Sciatic nerve (tissue), 2 donors: ENCODE measurements at regions not wholly inside any gene's neighbourhood (a gene's known extent, or its start where the extent isn't known, plus 50 kb on each side); places are given as distances from the start of the nearest gene placed in this dataset.

Source experiments
- ATAC-seq: fragments of 200-7000 bp; cut with Tn5 transposase; one replicate; pipeline ENCODE4 v1.9.1; 2020; ENCODE audit warnings: mild to moderate bottlenecking, moderate library complexity
- DNase-seq: peaks from one replicate; pipeline ENCODE4 v3.0.0-alpha.2; 2020; ENCODE audit warnings: low spot score
- intact Hi-C: fragments of 100-400 bp; cut with DNase I; formaldehyde crosslinking; loops from one replicate; pipeline ENCODE4 v1.14.2; 2022
- donor health status: DM: no; HTN: no; CAD: no.
- donor health status: DM: no; HTN: no; CAD: no.

DNA sequence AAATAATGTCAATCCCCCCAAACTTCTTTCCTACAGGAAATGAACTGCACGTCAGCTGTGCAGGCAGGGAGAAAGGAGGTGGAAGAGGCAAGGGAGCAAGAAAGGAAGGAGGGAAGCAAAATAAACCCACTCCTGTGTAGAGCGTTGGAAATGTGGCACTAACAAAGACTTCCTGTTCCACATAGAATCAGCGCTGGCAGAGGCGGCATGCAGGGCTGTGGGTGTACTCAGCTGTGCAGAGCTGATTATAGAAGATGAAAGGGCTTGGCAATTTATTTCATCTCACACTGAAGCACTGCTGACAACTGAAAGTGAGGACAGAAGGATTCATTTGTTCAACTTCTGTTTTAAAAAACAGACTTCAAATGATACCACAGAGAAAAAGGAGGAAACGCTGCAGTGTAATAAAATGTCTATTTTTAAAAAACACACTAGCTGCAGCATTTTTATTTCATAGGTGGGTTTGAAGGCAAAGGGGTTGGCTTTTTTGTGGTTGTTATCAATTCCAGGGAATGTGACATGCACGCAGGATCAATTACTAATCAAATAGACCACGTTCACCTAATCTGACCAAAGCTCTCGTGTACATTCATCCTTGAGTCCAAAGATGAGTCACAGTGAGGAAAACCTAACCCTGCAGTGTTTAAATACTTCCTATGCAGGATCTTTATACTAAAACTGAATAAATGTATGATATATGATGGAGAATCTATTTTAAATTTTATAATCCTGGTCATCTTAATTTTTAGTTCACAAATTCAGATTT, 583.5 kb downstream of the ZNF608 start:
- peak; percentile 75 for ATAC-seq
- DNase-seq: peak; percentile 56
- intact Hi-C loops: no loop called here

DNA sequence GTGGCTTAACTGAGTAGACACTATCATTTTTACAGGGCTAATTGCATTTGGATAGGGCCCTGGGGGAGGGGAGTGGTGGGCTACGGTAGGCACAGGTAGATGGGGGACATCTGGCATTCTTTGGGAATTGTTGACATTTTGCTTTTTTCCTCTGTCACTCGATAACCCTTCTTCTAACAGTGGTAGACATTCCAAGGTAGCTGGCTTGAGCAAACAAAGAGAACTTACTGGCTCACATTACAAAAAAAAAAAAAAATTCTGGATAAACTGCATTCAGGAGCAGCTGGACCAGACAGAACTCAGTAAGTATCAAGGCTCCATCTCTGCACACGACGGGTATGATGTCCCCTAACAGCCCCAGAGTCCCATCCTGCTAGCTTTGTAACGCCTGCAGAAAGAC, 585.2 kb downstream of the ZNF608 start:
- ATAC-seq (no peak), DNase-seq (no peak)
- intact Hi-C loops: no loop called here

DNA sequence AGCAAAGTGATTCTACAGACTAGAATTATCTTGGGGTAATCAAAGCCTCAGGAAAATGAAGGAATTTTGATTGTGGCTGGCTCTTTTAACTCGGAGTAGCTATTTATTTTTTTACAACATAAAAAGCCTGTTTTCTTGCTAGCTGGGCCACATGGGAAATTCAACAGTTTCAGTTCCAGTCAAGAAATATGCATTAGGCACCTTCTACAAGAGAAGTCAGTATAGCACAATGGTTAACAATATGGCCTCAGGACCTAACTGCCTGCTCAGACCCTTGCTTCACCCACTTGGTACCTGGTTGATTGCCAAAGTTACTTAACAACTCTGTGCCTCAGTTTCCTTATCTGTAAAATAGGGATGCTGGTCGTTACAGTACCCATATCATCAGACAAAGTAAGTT, 586.2 kb downstream of the ZNF608 start:
- ATAC-seq (no peak), DNase-seq (no peak)
- intact Hi-C loops: no loop called here

DNA sequence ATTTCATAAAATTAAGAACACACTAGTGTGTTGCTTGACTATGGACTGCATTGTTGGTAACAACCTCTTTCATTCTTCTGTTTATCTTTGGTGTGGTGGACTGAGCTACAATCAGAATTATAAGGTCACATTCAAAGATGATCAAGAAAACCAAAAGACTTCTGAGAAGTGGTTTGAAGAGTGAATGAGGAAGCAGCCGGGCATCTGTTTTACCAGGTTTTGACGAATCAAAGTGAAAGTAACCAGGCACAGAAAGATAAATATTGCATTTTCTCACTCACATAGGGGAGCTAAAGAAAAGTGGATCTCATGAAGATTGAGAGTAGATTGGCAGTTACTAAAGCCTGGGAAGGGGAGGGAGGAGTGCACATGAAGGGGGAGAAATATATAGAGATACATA, 589.1 kb downstream of the ZNF608 start:
- DNase-seq (no peak), ATAC-seq (no peak)
- intact Hi-C loops: no loop called here

DNA sequence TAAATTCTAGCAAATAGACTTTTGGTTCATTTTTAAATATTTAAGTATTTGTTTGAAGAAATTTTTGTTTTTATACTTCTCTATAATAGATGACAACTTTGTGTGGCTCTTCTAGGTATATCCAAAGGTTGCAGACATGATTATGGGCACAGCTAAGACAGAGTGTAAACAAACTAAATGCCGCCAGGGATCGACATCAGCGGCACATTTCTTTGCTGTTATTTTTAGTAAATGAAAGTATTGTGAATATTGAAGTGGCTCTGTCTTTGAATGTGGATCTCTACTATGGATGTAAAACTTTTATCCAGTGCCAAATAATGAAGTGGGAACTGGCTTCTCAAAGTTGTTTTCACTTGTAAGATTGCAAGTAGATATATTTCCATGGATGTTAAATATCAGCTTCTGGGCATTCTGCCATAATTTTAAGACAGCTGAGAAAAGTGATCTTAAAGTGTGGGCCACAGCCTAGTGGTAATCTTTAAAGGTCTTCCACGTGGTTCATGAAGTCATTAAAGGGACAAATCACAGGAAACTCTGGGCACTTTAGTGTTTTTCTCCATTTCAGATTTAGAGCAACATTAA, 589.9 kb downstream of the ZNF608 start:
- DNase-seq (no peak), ATAC-seq (no peak)
- intact Hi-C loops: no loop called here

DNA sequence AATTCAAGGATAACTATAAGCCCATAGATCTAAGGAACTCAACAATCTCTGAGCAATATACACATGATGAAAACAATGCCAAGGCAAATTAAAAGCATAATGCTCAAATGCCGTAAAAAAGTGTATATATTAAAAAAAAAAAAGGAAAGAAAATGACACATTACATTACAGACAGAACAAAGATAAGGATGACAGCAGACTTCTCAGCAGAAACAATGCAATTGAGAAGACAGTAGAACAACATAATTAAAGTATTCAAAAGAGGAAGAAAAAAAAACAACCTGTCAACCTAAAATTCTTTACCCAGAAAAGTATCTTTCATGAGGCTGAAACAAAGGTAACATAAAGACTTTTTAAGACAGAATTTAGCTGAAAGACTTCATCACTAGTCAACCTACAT, 591.7 kb downstream of the ZNF608 start:
- no peak for DNase-seq
- intact Hi-C loops: no loop called here
- ATAC-seq: no peak

DNA sequence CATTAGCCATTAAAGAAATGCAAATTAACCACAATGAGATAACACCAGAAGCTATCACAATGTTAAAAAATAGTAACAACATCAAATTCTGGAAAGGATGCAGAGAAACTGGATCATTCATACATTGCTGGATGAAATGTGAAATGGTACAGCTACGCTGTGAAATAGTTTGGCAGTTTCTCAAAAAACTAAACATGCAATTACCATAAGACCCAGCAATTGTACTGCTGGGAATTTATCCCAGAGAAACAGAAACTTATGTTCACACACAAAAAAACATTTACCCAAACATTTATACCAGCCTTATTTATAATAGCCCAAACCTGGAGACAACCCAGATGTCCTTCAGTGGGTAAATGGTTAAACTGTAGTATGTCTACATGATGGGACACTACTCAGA, 592.9 kb downstream of the ZNF608 start:
- no peak for DNase-seq
- intact Hi-C loops: no loop called here
- no peak for ATAC-seq

DNA sequence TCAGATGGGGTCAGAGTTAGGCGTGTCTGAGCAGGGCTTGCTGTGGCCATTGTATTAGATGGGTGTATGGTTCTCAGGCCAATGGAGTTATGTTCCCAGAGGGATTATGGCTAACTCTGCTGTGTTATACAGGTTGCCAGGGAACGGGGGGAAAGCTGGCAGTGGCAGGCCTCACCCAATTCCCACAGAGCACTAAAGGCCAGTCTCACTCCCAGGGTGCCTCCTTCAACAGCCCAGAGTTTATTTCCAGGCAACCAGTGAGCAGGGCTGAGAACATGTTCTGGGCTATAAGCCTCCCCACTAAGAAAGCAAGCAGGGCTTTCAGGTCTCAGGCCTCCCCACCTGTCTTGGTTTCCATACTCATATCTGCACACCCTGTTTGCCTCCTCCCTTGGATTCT, 597.9 kb downstream of the ZNF608 start:
- intact Hi-C loops: no loop called here
- ATAC-seq (no peak), DNase-seq (no peak)

DNA sequence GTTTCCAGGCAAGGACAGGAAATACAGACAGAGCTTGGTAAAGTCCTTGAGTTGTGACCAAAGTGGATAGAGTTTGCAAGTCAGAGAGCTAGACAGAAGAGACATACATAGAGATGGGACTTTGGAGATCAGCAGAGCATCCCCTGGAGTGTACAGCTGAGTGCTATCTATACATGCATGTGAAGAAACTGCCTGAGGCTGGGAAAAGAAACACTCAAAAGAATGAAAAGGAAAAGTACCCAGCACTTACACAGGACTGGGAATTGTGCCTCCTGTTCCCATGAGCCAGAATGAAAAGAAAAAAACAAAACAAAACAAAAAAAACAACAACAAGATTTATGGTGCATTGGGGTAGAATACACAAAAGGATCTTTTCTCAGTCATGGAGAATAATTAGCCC, 606.4 kb downstream of the ZNF608 start:
- intact Hi-C loops: no loop called here
- ATAC-seq (no peak), DNase-seq (no peak)

DNA sequence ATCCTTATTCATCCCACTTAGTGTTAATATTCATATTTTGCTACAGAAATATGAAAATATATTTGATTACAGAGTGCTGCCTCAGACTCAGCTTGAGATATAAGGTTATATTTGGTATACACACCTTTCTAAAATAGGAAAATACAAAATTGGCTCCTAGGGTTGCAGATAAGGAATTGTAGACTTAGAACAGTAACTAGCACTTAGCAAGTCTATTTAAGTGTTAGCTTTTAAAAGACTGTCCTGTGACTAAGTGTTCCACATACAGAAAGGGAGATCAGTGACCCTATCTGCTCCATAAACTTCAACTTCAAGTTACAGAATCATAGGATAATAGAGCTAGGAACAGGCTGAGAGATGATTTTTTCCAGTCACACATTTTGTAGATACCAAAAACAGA, 607.0 kb downstream of the ZNF608 start:
- intact Hi-C loops: no loop called here
- DNase-seq (no peak), ATAC-seq (no peak)

DNA sequence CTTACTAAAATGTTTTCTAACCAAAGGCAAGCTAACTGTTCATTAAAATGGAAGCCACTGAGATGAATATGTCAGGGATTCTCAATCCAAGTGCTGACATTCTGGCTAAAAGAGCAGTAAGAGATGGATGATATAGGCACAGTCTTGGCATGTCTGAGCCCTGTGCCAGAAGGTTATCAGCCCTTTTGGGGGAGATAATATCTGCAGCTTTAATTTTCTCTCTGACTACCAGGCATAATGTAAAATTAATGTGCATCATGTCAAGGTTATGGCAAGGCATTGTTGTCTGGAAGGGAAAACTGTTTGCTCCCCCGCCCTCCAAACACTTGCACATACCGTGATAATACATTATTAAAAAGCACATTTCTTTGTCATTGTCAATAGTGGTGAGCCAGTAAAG, 609.8 kb downstream of the ZNF608 start:
- intact Hi-C loops: no loop called here
- DNase-seq: no peak
- no peak for ATAC-seq

DNA sequence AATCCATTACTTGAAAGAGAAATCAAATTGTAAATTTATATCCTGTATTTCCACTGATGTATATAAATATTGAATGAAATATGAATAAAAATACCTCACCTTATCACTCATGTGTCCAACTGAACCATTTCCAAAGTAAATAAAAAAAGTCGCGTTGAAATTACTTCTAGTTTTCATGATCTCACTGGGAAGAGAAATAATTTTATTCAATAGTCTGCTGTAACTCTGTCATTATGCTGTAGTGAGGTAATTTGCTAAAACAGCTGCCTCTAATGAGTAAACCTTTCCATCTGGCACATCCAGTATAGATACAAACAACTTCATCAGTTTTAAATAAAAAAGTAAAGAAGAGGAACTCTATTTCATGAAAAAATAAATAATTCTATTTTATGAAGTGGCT, 611.5 kb downstream of the ZNF608 start:
- ATAC-seq (no peak), DNase-seq (no peak)
- intact Hi-C loops: no loop called here

DNA sequence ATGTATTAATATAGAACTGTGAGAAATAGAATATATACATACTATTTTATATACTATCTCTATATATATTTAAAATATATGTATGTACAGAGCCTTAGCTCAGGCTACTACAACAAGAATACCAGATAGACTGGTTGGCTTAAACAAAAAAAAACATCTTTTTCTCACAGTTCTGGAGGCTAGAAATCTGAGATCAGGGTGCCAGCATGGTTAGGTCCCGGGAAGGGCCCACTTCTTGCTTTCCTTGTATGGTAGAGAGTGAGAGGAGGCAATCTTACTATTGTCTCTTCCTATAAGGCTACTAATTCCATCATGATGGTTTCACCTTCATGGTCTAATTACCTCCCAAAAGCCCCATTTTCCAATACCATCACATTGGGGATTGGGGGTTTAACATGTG, 613.0 kb downstream of the ZNF608 start:
- intact Hi-C loops: no loop called here
- ATAC-seq (no peak), DNase-seq (no peak)

DNA sequence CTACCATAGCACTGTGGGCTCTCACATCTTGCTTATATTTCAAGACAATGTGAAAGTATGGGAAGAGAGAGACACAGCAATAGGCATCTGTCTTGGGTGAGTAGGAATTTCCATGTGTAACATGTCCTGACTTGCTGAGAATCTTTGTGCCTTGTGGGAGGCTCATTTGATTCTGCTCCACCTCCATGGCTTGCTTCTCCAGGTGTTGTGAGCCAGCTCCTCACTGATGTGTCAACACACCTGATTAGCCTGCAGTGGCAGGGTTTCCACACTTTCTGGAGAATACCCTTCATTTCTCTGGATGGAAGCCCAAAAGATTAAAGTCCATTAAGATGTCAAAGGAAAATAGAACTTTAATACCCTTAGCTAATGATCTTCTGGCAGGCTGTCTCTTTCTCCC, 613.6 kb downstream of the ZNF608 start:
- ATAC-seq: no peak
- DNase-seq: no peak
- intact Hi-C loops: no loop called here

DNA sequence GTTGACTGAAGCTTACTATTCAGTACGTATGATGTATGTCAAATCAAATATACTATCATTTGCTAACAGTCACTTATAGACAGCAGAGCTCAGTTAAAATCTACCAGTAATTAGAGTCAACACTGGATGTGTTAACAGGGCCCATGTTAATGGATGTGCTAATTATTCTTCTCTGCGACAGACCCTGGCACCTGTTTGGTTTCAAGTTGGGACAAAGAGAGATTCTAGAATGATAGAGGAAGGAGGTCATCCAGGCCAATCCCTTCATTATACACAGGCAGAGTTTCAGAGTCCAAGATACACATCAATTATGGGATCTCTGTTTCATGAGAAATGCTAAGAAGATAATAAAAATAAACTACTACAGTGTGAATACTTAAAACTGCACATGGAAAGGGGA, 615.0 kb downstream of the ZNF608 start:
- intact Hi-C loops: no loop called here
- DNase-seq (no peak), ATAC-seq (no peak)

DNA sequence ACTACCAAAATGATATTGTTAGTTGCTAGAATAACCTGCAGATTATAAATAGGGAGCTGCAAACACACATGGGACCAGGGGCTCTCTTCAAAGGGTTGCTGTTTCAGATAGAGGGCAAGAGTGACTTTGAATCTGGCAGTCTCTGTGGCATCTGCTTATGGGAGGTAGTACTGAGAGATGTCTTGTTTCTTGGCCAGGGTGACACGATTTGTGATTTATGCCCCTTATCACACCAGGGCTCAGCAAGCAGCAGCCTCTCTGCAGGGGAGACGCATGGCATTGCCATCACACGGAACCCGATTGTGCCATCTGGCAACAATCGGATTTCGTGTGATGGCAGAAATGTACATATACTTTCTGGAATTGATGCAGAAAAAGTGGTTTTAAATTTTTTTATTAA, 615.6 kb downstream of the ZNF608 start:
- intact Hi-C loops: no loop called here
- ATAC-seq (no peak), DNase-seq (no peak)

DNA sequence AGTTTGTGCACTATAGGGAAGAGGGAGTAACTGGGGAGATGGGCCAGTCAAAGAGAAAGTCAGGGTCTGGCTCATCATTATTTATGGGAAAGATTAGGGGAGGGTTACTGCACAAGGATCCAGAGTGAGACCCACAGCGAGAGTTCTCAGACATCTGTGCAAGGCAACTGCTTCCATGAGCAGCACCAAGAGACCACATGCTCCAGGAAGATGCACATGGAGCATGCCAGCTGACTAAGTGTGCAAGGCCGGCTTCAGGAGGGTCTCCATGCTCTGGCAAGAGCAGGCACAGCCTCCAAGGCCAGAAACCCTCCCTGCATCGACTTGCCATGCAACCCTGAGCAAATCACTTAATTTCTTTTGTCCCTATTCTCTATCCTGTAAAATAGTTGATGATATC, 616.9 kb downstream of the CSNK1G3 start:
- DNase-seq (no peak), ATAC-seq (no peak)
- intact Hi-C loops: no loop called here

DNA sequence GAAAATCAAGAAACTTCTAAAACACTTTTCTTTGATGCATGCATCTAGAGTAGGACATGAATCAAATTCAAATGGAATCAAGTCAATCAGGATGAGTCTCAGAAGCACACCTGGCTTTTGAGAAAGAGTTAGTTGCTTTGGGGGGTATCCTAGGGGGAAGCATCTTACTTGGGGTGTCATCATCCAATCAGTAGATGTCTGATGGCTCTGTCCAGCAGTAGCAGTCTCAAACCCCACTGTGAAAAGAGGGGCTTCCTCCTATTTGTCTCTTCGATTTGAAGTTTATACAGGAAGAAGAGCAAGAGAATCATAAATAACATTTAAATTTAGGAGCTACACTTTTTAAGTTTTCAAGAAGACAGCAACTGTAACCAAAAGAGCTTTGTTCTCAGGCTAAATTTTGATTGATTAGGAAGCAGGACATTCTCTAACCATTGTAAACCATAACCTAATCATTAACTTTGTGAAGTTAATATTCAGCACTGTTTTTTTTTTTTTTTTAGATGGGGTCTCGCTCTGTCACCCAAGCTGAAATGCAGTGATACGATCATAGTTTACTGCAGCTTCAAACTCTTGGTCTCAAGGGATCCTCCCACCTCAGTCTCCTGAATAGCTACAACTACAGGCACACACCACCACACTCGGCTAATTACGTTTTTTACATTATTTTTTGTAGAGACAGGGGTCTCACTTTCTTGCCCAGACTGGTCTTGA, 614.7 kb downstream of the CSNK1G3 start:
- no peak for ATAC-seq
- intact Hi-C loops: no loop called here

DNA sequence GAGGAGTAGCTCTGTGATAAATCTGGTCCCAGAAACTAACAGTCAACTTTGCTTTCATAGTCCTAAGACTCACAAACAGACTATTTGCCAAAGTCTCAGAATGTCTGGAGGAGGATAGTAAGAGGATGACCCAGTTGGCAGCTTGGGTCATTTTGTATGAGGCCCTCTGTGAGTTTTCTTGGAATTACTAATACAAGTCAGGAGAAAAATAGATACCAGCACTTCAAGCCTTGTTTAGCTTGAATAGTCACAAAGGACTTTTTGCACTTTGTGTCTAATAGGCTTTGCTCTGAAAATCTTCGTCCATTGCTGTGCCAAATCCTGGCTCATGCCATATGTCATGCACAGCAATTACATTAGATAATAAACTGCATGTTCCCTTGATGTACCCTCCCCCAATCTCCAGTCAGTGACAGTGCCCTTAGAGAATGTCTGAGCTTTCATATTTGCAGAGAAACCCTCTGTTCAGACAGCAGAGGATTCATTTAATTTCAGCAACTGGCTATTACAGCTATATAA, 612.8 kb downstream of the CSNK1G3 start:
- ATAC-seq: peak; percentile 87
- intact Hi-C loops: no loop called here
- no peak for DNase-seq

More for the DNA sequence above, 614.7 kb downstream of the CSNK1G3 start:
- DNase-seq: no peak

DNA sequence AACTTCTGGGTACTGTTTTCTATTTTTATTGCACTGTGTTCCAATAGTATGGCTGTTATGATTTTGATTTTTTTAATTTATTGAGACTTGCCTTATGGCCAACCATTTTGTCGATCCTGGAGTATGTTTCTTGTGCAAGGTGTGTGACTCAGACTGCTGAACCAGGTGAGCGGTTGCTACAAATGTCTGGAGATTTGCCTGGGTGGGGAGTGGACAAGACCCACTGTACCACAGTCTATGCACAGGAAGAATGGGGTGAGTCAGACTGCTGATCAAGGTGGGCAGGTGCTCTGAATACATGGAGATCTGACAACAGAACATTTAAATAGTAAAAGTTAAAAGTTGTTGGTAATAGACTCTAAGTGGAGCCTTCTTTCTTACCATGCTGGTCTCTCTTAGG, 609.2 kb downstream of the CSNK1G3 start:
- ATAC-seq (no peak), DNase-seq (no peak)
- intact Hi-C loops: no loop called here
